GM23338 (cell line): ENCODE measurements at regions not wholly inside any gene's neighbourhood (a gene's known extent, or its start where the extent isn't known, plus 50 kb on each side); places are given as distances from the start of the nearest gene placed in this dataset.

Experiments used
- ATAC-seq: fragments of 200-7000 bp; cut with Tn5 transposase; 3 replicates; pipeline ENCODE4 v1.9.1; 2020
- DNase-seq: peaks from one replicate; pipeline ENCODE4 v3.0.0-alpha.2; 2015; ENCODE audit warnings: low spot score
- H2AFZ ChIP-seq: fragments of 200-600 bp; sonication (generic); 2 replicates; pipeline ENCODE4 v1.8.0; 2016; ENCODE audit warnings: antibody characterized with exemption, mild to moderate bottlenecking, moderate library complexity
- H3F3A ChIP-seq: fragments of 200-600 bp; sonication (generic); replicated peaks from 2 replicates; pipeline ENCODE4 v1.8.0; 2017; ENCODE audit warnings: antibody characterized with exemption, mixed run types, low read depth
- H3K27ac ChIP-seq: fragments of 200-600 bp; sonication (generic); 2 replicates; pipeline ENCODE4 v1.6.1; 2016; ENCODE audit warnings: low read depth
- H3K27me3 ChIP-seq: fragments of 200-600 bp; sonication (generic); 2 replicates; pipeline ENCODE4 v1.8.0; 2016; ENCODE audit warnings: mild to moderate bottlenecking, mixed run types, moderate library complexity; ENCODE audit not compliant: insufficient read depth
- H3K36me3 ChIP-seq: fragments of 200-600 bp; sonication (generic); 2 replicates; pipeline ENCODE4 v1.8.0; 2016; ENCODE audit warnings: mild to moderate bottlenecking; ENCODE audit not compliant: insufficient read depth
- H3K4me1 ChIP-seq: fragments of 200-600 bp; sonication (generic); 2 replicates; pipeline ENCODE4 v1.8.0; 2016; ENCODE audit warnings: mild to moderate bottlenecking, moderate library complexity; ENCODE audit not compliant: insufficient read depth
- H3K4me2 ChIP-seq: fragments of 200-600 bp; sonication (generic); 2 replicates; pipeline ENCODE4 v1.7.1; 2017; ENCODE audit warnings: mixed run types
- H3K4me3 ChIP-seq: fragments of 200-600 bp; sonication (generic); 2 replicates; pipeline ENCODE4 v1.6.1; 2016; ENCODE audit warnings: mixed run types
- H3K79me2 ChIP-seq: fragments of 200-600 bp; sonication (generic); replicated peaks from 2 replicates; pipeline ENCODE4 v1.8.0; 2017; ENCODE audit warnings: mild to moderate bottlenecking; ENCODE audit not compliant: insufficient read depth
- H3K9me2 ChIP-seq: fragments of 200-600 bp; sonication (generic); 2 replicates; pipeline ENCODE4 v1.8.0; 2017; ENCODE audit not compliant: insufficient read depth
- H4K20me1 ChIP-seq: fragments of 200-600 bp; sonication (generic); replicated peaks from 2 replicates; pipeline ENCODE4 v1.8.0; 2017; ENCODE audit warnings: mild to moderate bottlenecking; ENCODE audit not compliant: insufficient read depth
- H3K27ac Mint-ChIP-seq: 2 replicates; pipeline ENCODE4 v1.8.0; 2020; ENCODE audit warnings: inconsistent platforms, mild to moderate bottlenecking, moderate library complexity, mixed read lengths
- H3K27me3 Mint-ChIP-seq: 3 replicates; pipeline ENCODE4 v1.8.0; 2022; ENCODE audit warnings: low read depth, mild to moderate bottlenecking, moderate library complexity, mixed read lengths, inconsistent platforms; ENCODE audit not compliant: insufficient read depth, poor library complexity
- H3K36me3 Mint-ChIP-seq: 3 replicates; pipeline ENCODE4 v1.8.0; 2021; ENCODE audit warnings: low read depth, mild to moderate bottlenecking, inconsistent platforms, moderate library complexity, mixed read lengths
- H3K4me1 Mint-ChIP-seq: 3 replicates; pipeline ENCODE4 v1.8.0; 2020; ENCODE audit warnings: mild to moderate bottlenecking, inconsistent platforms, mixed read lengths
- H3K4me3 Mint-ChIP-seq: 3 replicates; pipeline ENCODE4 v1.8.0; 2021; ENCODE audit warnings: moderate library complexity, mild to moderate bottlenecking, inconsistent platforms, mixed read lengths
- H3K9me3 Mint-ChIP-seq: 3 replicates; pipeline ENCODE4 v1.8.0; 2020; ENCODE audit warnings: moderate library complexity, mild to moderate bottlenecking, inconsistent platforms, mixed read lengths
- CREB1 ChIP-seq: fragments of 250-450 bp; sonication (Bioruptor Pico); IDR thresholded peaks from 2 replicates; pipeline ENCODE4 v1.5.0; 2020; ENCODE audit warnings: low read depth, mild to moderate bottlenecking, moderate library complexity
- EZH2 ChIP-seq: fragments of 200-600 bp; sonication (generic); IDR thresholded peaks from one replicate; pipeline ENCODE4 v1.8.0; 2017; ENCODE audit warnings: antibody characterized with exemption, mild to moderate bottlenecking, low read depth; ENCODE audit not compliant: unreplicated experiment
- JUNB ChIP-seq: IDR thresholded peaks from one replicate; pipeline ENCODE4 v1.6.1; 2016; ENCODE audit warnings: antibody characterized with exemption; ENCODE audit not compliant: unreplicated experiment
- NANOG ChIP-seq: IDR thresholded peaks from 2 replicates; pipeline ENCODE4 v1.6.1; 2016; ENCODE audit warnings: antibody characterized with exemption, borderline replicate concordance
- STAT1 ChIP-seq: IDR thresholded peaks from one replicate; pipeline ENCODE4 v1.6.1; 2016; ENCODE audit warnings: antibody characterized with exemption; ENCODE audit not compliant: unreplicated experiment
- ZNF114 ChIP-seq: fragments of 250-450 bp; sonication (Bioruptor Pico); IDR thresholded peaks from 2 replicates; pipeline ENCODE4 v1.5.0; 2020; ENCODE audit warnings: mild to moderate bottlenecking, moderate library complexity
- ZNF331 ChIP-seq: fragments of 250-450 bp; sonication (Bioruptor Pico); IDR thresholded peaks from 2 replicates; pipeline ENCODE4 v1.5.0; 2020; ENCODE audit warnings: low read depth, mild to moderate bottlenecking, moderate library complexity
- TF ChIP-seq, protein P1 (sequence below): IDR thresholded peaks from 2 replicates; pipeline ENCODE4 v1.6.1; 2016; ENCODE audit warnings: antibody characterized with exemption
- TF ChIP-seq, protein P2 (sequence below): fragments of 250-450 bp; sonication (Bioruptor Pico); IDR thresholded peaks from 2 replicates; pipeline ENCODE4 v1.5.0; 2020; ENCODE audit warnings: mild to moderate bottlenecking, moderate library complexity
- TF ChIP-seq, protein P3 (sequence below), 2 experiments: fragments of 200-600 bp in 1 of 2; sonication (generic) in 1 of 2; conservative IDR thresholded peaks; 2 replicates each; pipeline versions ENCODE4 v1.5.1 to v1.6.1; 2016 to 2017; ENCODE audit warnings: antibody characterized with exemption in 2 of 2, low read depth in 2 of 2, mild to moderate bottlenecking in 2 of 2, moderate library complexity in 1 of 2

DNA sequence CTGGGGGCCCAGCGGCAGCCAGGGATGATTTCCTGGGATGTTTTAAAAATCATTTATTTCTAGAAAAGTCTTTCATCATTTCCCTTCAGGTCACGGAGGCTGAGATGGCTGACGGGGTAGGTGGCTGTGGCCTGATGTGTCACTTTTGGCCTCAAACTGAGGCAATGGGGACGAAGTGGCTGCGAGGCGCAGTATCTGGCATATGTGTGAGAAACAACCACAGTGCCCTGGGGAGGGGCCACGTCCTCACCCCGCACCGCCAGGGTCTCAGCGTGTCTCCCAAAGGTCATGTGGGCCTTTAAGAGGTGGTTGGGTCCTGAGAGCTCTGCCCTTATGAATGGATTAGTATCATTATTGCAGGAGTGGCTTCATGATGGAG lies 120.0 kb downstream of the CEBPB start:
- Mint-ChIP-seq H3K36me3 (no peaks in the 10 kb centered on the region), H3K4me3 (no peak overlapping the region), H3K9me3 (no peaks in the 10 kb centered on the region; the same call in 2 of the 3 replicates), H3K27ac (no peak overlapping the region), H3K27me3 (peaks cover 8% of the 10 kb centered on the region), H3K4me1 (peaks cover 23% of the 10 kb centered on the region)
- no peaks in the 10 kb centered on the region for H4K20me1 ChIP-seq
- TF ChIP-seq, protein P1, sequence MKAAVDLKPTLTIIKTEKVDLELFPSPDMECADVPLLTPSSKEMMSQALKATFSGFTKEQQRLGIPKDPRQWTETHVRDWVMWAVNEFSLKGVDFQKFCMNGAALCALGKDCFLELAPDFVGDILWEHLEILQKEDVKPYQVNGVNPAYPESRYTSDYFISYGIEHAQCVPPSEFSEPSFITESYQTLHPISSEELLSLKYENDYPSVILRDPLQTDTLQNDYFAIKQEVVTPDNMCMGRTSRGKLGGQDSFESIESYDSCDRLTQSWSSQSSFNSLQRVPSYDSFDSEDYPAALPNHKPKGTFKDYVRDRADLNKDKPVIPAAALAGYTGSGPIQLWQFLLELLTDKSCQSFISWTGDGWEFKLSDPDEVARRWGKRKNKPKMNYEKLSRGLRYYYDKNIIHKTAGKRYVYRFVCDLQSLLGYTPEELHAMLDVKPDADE: no peak
- no peak overlapping the region for H3K4me3 ChIP-seq
- H3F3A ChIP-seq: no peaks in the 10 kb centered on the region
- no peak overlapping the region for H2AFZ ChIP-seq
- no peak overlapping the region for H3K4me2 ChIP-seq
- H3K36me3 ChIP-seq: no peaks in the 10 kb centered on the region
- H3K27me3 ChIP-seq: no peaks in the 10 kb centered on the region
- peaks cover 10% of the 10 kb centered on the region; the same call in 1 of the 2 replicates for H3K4me1 ChIP-seq
- no peak for ATAC-seq
- H3K9me2 ChIP-seq: no peaks in the 10 kb centered on the region; the same call in 1 of the 2 replicates
- H3K79me2 ChIP-seq: no peaks in the 10 kb centered on the region
- DNase-seq: no peak
- no peak overlapping the region for H3K27ac ChIP-seq

DNA sequence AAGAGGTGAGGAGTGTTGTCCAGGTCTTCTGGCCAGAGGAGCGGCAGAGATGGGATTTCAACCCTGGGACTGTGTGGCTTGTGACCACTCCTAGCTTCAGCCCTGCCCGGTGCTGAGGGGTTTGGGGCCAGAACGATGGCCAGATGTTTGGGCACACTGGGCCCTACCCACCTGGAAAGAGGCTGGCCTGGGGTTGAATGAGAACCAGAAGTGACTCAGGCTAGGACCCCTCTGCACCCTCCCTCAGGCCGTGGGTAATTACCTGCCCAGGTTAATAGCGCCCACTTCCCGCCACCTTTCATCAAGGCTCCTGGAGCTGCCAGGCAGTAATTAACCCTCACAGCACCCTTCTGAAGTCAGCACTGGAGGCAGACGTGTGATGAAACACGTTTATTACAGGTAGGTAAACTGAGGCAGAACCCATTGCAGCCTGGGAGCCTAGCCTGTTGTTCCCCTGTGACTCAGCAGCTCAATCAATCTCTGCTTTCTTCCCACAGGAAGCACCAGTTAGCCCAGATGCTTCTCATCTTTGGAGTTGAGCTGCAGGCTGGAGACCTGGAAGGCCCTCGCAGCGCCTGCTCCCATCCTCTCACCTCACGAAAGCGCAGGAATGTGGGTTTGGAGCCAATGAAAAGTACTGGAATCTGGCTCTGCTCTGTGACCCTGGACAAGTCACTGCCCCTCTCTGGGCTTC lies 120.8 kb downstream of the CEBPB start:
- Mint-ChIP-seq H3K4me3 (no peak overlapping the region), H3K27me3 (peaks cover 8% of the 10 kb centered on the region), H3K27ac (no peak overlapping the region), H3K36me3 (no peaks in the 10 kb centered on the region), H3K9me3 (no peaks in the 10 kb centered on the region; the same call in 2 of the 3 replicates), H3K4me1 (peaks cover 15% of the 10 kb centered on the region)
- no peaks in the 10 kb centered on the region for H3K36me3 ChIP-seq
- H3K9me2 ChIP-seq: no peaks in the 10 kb centered on the region; the same call in 1 of the 2 replicates
- no peak overlapping the region for H3K27ac ChIP-seq
- no peak for ATAC-seq
- no peak for TF ChIP-seq NANOG
- TF ChIP-seq CREB1: no peak
- TF ChIP-seq, protein P1: no peak
- no peak for TF ChIP-seq STAT1
- no peak for TF ChIP-seq JUNB
- no peak for TF ChIP-seq ZNF331
- TF ChIP-seq, protein P2, sequence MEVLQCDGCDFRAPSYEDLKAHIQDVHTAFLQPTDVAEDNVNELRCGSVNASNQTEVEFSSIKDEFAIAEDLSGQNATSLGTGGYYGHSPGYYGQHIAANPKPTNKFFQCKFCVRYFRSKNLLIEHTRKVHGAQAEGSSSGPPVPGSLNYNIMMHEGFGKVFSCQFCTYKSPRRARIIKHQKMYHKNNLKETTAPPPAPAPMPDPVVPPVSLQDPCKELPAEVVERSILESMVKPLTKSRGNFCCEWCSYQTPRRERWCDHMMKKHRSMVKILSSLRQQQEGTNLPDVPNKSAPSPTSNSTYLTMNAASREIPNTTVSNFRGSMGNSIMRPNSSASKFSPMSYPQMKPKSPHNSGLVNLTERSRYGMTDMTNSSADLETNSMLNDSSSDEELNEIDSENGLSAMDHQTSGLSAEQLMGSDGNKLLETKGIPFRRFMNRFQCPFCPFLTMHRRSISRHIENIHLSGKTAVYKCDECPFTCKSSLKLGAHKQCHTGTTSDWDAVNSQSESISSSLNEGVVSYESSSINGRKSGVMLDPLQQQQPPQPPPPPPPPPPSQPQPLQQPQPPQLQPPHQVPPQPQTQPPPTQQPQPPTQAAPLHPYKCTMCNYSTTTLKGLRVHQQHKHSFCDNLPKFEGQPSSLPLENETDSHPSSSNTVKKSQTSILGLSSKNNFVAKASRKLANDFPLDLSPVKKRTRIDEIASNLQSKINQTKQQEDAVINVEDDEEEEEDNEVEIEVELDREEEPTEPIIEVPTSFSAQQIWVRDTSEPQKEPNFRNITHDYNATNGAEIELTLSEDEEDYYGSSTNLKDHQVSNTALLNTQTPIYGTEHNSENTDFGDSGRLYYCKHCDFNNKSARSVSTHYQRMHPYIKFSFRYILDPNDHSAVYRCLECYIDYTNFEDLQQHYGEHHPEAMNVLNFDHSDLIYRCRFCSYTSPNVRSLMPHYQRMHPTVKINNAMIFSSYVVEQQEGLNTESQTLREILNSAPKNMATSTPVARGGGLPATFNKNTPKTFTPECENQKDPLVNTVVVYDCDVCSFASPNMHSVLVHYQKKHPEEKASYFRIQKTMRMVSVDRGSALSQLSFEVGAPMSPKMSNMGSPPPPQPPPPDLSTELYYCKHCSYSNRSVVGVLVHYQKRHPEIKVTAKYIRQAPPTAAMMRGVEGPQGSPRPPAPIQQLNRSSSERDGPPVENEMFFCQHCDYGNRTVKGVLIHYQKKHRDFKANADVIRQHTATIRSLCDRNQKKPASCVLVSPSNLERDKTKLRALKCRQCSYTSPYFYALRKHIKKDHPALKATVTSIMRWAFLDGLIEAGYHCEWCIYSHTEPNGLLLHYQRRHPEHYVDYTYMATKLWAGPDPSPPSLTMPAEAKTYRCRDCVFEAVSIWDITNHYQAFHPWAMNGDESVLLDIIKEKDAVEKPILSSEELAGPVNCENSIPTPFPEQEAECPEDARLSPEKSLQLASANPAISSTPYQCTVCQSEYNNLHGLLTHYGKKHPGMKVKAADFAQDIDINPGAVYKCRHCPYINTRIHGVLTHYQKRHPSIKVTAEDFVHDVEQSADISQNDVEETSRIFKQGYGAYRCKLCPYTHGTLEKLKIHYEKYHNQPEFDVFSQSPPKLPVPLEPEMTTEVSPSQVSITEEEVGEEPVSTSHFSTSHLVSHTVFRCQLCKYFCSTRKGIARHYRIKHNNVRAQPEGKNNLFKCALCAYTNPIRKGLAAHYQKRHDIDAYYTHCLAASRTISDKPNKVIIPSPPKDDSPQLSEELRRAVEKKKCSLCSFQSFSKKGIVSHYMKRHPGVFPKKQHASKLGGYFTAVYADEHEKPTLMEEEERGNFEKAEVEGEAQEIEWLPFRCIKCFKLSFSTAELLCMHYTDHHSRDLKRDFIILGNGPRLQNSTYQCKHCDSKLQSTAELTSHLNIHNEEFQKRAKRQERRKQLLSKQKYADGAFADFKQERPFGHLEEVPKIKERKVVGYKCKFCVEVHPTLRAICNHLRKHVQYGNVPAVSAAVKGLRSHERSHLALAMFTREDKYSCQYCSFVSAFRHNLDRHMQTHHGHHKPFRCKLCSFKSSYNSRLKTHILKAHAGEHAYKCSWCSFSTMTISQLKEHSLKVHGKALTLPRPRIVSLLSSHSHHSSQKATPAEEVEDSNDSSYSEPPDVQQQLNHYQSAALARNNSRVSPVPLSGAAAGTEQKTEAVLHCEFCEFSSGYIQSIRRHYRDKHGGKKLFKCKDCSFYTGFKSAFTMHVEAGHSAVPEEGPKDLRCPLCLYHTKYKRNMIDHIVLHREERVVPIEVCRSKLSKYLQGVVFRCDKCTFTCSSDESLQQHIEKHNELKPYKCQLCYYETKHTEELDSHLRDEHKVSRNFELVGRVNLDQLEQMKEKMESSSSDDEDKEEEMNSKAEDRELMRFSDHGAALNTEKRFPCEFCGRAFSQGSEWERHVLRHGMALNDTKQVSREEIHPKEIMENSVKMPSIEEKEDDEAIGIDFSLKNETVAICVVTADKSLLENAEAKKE (CRISPR knock-in tag): no peak
- TF ChIP-seq EZH2: no peak
- no peak for TF ChIP-seq ZNF114
- TF ChIP-seq, protein P3, sequence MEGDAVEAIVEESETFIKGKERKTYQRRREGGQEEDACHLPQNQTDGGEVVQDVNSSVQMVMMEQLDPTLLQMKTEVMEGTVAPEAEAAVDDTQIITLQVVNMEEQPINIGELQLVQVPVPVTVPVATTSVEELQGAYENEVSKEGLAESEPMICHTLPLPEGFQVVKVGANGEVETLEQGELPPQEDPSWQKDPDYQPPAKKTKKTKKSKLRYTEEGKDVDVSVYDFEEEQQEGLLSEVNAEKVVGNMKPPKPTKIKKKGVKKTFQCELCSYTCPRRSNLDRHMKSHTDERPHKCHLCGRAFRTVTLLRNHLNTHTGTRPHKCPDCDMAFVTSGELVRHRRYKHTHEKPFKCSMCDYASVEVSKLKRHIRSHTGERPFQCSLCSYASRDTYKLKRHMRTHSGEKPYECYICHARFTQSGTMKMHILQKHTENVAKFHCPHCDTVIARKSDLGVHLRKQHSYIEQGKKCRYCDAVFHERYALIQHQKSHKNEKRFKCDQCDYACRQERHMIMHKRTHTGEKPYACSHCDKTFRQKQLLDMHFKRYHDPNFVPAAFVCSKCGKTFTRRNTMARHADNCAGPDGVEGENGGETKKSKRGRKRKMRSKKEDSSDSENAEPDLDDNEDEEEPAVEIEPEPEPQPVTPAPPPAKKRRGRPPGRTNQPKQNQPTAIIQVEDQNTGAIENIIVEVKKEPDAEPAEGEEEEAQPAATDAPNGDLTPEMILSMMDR (conservative IDR thresholded peaks at IDR 0.05; ENCODE audit: low read depth in 2 of 2): no peak
- H3K4me2 ChIP-seq: no peak overlapping the region
- no peak for DNase-seq
- H2AFZ ChIP-seq: no peak overlapping the region
- no peaks in the 10 kb centered on the region for H3K27me3 ChIP-seq
- H3K79me2 ChIP-seq: no peaks in the 10 kb centered on the region
- H4K20me1 ChIP-seq: no peaks in the 10 kb centered on the region
- H3F3A ChIP-seq: no peaks in the 10 kb centered on the region
- H3K4me1 ChIP-seq: peaks cover 2% of the 10 kb centered on the region; the same call in 1 of the 2 replicates
- H3K4me3 ChIP-seq: no peak overlapping the region
